NOMO-1 treated with DMSO at 0.1 percent for 48 hours (cell line): ENCODE measurements at regions not wholly inside any gene's neighbourhood (a gene's known extent, or its start where the extent isn't known, plus 50 kb on each side); places are given as distances from the start of the nearest gene placed in this dataset.
"Not testable (repeated sequence)": the region's sequence is repeated elsewhere in the genome, so short reads cannot be mapped to it uniquely, and the experiment has no call there.

Experiments used
- DNase-seq: peaks from one replicate; lab custom pipeline; 2025; ENCODE audit not compliant: unreplicated experiment; lab: John Stamatoyannopoulos, UW

GRCh38 chr16:17988839-17989238 is 347.7 kb downstream of the NPIPA8 start:
- no peak for DNase-seq

- no peak for DNase-seq
Observed at GRCh38 chr16:17986991-17987390, 349.5 kb downstream of the NPIPA8 start.

- no peak for DNase-seq
Observed at GRCh38 chr16:17984810-17985209, 351.7 kb downstream of the NPIPA8 start.

DNA sequence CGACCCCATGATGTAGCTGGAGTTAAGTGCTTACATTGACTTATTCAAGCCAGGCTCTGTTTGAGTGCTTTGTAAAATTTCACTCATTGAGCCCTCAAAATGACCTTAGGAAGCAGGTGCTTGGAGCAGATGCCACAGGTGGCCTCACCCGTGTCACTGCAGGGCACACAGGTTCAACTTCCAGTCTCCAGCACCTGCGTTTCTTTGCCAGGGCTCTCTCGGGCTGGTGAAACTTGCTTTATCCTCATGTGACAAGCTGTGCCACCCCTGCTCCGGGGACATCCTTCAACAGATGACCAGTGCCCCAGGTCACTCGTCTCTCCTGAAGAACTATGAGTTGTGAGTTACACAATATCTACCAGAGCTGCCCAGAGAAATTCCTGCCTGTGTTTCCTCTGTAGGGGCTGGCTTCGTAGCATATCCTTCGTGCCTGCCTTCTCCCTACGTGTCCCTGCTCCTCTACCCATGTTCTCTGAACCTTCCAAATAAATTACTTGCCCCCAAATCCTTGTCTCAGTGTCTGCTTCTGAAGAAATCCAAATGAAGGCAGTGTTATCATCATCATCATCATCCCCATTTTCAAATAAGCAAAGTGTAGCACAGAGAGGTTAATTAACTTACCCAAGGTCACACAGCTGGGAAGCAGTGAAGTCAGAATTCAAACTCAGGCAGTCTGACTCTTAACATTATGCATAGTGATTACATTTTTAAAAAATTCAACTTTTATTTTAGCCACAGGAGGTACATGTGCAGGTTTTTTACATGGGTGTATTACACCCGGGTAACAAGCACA is 352.5 kb downstream of the NPIPA8 start:
- no peak for DNase-seq

DNA sequence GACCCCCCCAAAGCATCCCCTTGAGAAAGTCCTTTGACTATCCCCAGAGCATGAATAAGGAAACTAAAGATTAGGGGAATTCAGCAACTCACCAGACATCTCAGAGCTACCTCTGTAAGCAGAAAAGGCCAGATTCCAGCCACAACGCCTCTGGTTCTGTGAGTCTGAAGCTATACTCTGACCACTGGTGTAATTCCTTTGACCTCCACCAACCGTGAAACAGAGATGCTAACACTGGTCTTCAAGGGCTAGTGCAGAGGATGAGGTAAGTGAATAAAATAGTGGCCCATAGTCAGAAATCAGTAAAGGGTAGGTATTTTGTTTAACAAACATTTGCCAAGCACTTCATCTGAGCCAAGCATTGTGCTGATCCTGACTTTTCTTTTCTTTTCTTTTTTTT is 353.4 kb downstream of the NPIPA8 start:
- no peak for DNase-seq

DNA sequence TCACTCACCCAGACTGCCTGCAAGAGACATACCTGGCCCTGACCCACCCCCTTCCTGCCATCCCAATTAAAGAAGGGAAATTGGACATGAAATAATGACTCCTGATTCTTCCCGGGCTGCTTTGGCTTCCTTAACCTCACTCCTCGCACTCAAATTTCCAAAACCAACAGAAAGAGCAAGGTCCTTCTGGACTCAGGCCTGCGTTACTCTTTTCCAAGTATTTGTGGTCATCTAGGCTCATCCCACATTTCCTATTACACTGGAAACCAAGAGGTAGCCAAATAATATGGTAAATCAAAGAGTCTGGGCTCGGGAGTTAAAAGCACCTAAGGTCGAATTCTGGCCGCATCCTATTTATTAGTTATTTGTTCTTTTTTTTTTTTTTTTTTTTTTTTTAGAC is 359.3 kb downstream of the NPIPA8 start:
- DNase-seq = no peak

DNA sequence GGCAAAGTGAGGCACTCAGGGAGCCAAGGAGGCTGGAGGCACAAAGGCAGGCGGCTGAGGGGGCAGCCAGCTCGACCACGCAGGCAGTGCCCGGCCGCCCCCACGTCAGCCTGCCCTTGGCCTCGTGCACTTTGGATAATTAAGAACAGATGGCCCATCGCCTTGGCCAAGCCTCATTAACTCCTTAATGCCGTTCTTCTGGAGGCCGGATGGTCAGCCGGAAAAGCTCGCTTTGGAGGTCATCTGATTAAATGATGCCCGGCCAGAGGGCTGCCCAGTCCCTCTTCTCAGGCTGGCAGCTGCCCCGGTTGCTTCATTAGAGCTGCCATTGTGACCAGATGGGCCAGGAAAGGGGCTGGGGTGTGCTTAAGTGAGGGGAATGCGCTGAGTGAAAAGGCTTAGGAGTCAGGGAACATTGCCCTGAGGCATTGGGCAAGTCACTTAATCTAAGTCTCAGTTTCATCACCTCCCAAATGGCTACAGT is 364.0 kb downstream of the NPIPA8 start:
- DNase-seq = no peak

- no peak for DNase-seq
Observed at GRCh38 chr16:17970816-17971331, 365.7 kb downstream of the NPIPA8 start.

DNA sequence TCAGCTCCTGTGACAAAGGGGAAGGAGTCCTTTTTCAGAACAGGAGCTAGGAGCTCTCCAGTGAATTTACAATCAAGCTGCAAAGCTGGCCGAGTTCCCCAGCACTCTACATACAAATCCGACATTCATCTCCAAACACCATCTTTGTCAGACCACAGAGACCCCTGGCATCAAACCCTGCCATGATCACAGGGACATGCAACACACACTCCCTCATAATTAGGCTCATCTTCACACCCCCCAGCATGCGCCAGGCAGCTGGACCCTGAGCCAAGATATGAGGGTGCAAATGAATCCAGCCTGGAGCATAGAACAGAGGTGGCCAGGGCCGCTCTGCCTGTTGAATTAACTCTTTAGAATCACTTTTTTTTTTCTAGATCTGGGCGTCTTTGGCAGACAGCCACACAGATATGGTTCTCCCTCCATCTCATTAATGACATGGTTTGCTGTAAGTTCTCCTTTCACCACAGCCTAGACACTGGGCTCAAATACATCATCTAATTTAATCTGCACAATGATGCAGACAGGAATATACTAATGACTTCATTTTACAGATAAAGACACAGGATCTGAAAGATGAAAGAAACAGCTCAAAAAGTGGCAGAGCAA is 366.3 kb downstream of the NPIPA8 start:
- no peak for DNase-seq

- no peak for DNase-seq
Observed at GRCh38 chr16:17965133-17965900, 371.2 kb downstream of the NPIPA8 start.

- no peak for DNase-seq
Observed at GRCh38 chr16:17964196-17964595, 372.3 kb downstream of the NPIPA8 start.

- DNase-seq = no peak
Observed at GRCh38 chr16:17963185-17963836, 373.2 kb downstream of the NPIPA8 start.

GRCh38 chr16:17962726-17963125 is 373.8 kb downstream of the NPIPA8 start:
- DNase-seq = no peak

- DNase-seq = not testable (repeated sequence)
Observed at GRCh38 chr16:17961822-17962221, 374.7 kb downstream of the NPIPA8 start.

GRCh38 chr16:17951378-17951777 is 385.2 kb downstream of the NPIPA8 start:
- no peak for DNase-seq

- DNase-seq = no peak
Observed at GRCh38 chr16:17949982-17950250, 386.6 kb downstream of the NPIPA8 start.

- DNase-seq = no peak
Observed at GRCh38 chr16:17949141-17949981, 387.2 kb downstream of the NPIPA8 start.

DNA sequence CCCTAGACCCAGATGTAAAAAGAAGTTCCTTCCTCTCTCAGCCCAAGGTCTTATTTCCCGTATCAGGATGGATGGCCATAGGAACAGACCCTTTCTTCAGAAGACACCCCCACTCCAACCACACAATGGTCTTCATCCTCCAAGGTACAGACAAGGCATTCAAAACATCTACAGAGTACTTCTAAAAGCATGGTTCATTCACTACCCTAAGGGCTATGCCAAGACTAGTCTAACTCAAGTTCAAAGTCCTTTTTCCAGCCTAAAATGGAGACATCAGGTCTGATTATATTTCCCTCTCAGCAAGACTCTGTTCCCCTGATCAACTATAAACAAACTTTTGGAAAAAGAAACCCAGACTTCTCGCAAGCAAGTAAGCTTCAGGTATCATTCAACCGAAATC is 388.9 kb downstream of the NPIPA8 start:
- no peak for DNase-seq

GRCh38 chr16:17947165-17947564 is 389.4 kb downstream of the NPIPA8 start:
- DNase-seq = no peak

DNA sequence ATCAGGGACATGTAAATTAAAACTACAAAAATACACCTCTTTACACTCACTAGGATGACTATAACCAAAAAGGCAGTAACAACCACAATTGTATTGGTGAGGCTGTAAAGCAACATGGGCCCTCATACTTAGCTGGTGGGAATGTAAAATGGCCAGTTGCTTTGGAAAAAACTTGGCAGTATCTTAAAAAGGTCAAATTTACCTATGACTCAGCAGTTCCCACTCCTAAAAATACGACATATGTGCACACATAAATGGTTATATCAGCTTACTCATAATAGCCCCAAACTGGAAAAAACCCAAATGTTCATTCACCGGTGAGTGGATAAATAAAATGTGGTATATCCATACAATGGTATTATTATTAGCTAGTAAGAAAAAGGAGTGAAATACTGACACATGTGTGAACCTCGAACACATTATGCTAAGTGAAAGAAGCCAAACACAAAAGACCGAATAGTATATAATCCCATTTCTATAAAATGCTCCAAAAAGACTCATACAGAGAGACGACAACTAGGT is 391.4 kb downstream of the NPIPA8 start:
- DNase-seq = no peak
